GM12878 (cell line): ENCODE measurements at regions not wholly inside any gene's neighbourhood (a gene's known extent, or its start where the extent isn't known, plus 50 kb on each side); places are given as distances from the start of the nearest gene placed in this dataset.

Experiments used
- ATAC-seq: fragments of 200-7000 bp; cut with Tn5 transposase; 3 replicates; pipeline ENCODE4 v1.9.1; 2020; ENCODE audit warnings: mild to moderate bottlenecking, moderate library complexity
- BruUV-seq: library from RNA; stranded (reverse); fragments of 400-500 nt; replicated peaks from 2 replicates; lab custom pipeline; 2021; lab: Mats Ljungman, UMichigan
- CTCF ChIA-PET: fragments of 300-600 bp; sonication (Branson Sonifier 250); formaldehyde crosslinking; extraction: SDS; loops from one replicate; lab custom pipeline; 2021; ENCODE audit warnings: inconsistent platforms; lab: Yijun Ruan, JAX
- POLR2A ChIA-PET: fragments of 350-600 bp; formaldehyde crosslinking; extraction: SDS; loops from one replicate; lab custom pipeline; 2021; ENCODE audit warnings: inconsistent platforms; lab: Charles Lee
- RAD21 ChIA-PET: fragments of 300-600 bp; sonication (Branson Sonifier 250); formaldehyde crosslinking; loops from one replicate; lab custom pipeline; 2023; ENCODE audit warnings: antibody characterized with exemption; ENCODE audit not compliant: unreplicated experiment; lab: Charles Lee
- SMC1A ChIA-PET: fragments of 300-600 bp; sonication (Branson Sonifier 250); formaldehyde crosslinking; loops from one replicate; lab custom pipeline; 2023; ENCODE audit not compliant: unreplicated experiment, uncharacterized antibody; lab: Charles Lee
- DNase-seq: peaks from one replicate; pipeline ENCODE4 v3.0.0-alpha.2; 2011; ENCODE audit warnings: low read depth, low spot score
- FAIRE-seq: peaks from 3 replicates; lab custom pipeline; 2011; peaks lifted over from hg19 to GRCh38; lab: Jason Lieb, UNC
- H2AFZ ChIP-seq: 2 replicates; pipeline ENCODE4 v1.6.0; 2011; ENCODE audit warnings: low read depth, low read length, control low read depth; ENCODE audit not compliant: control insufficient read depth
- H3K27ac ChIP-seq: 2 replicates; pipeline ENCODE4 v1.5.1; 2011; ENCODE audit warnings: control low read depth; ENCODE audit not compliant: control insufficient read depth, insufficient read depth
- H3K27me3 ChIP-seq, 2 experiments: replicated peaks in 1 of 2; 2 replicates each; pipeline versions ENCODE4 v1.6.0 to v1.6.1; 2011; ENCODE audit warnings: low read length in 1 of 2; ENCODE audit not compliant: control insufficient read depth in 2 of 2, insufficient read depth in 2 of 2
- H3K36me3 ChIP-seq, 2 experiments: 2 replicates each; pipeline ENCODE4 v1.5.1; 2011; ENCODE audit warnings: low read length in 1 of 2; ENCODE audit not compliant: control insufficient read depth in 2 of 2, insufficient read depth in 2 of 2
- H3K4me1 ChIP-seq: 2 replicates; pipeline ENCODE4 v1.6.1; 2011; ENCODE audit warnings: mild to moderate bottlenecking, low read length, moderate library complexity, mixed read lengths; ENCODE audit not compliant: control insufficient read depth, insufficient read depth
- H3K4me2 ChIP-seq: 2 replicates; pipeline ENCODE4 v1.6.0; 2011; ENCODE audit warnings: control low read depth; ENCODE audit not compliant: control insufficient read depth, insufficient read depth
- H3K4me3 ChIP-seq: fragments of 200-600 bp; sonication (generic); 2 replicates; pipeline ENCODE4 v1.5.1; 2016
- H3K79me2 ChIP-seq: 2 replicates; pipeline ENCODE4 v1.6.0; 2011; ENCODE audit warnings: low read length; ENCODE audit not compliant: control insufficient read depth, insufficient read depth
- H3K9ac ChIP-seq: 2 replicates; pipeline ENCODE4 v1.8.0; 2011; ENCODE audit warnings: low read length, control low read depth, mixed read lengths; ENCODE audit not compliant: control insufficient read depth, insufficient read depth
- H3K9me3 ChIP-seq: replicated peaks from 3 replicates; pipeline ENCODE4 v1.5.1; 2011; ENCODE audit warnings: mild to moderate bottlenecking, low read length; ENCODE audit not compliant: control insufficient read depth, insufficient read depth
- H4K20me1 ChIP-seq: 2 replicates; pipeline ENCODE4 v1.6.0; 2011; ENCODE audit not compliant: control insufficient read depth, insufficient read depth
- ATF3 ChIP-seq: IDR thresholded peaks from 2 replicates; pipeline ENCODE4 v1.6.1; 2011; ENCODE audit warnings: low read depth, mild to moderate bottlenecking, low read length, moderate library complexity, borderline replicate concordance; ENCODE audit errors: extremely low read depth
- CBX3 ChIP-seq: fragments of 200-600 bp; sonication (generic); IDR thresholded peaks from 2 replicates; pipeline ENCODE4 v1.6.1; 2016; ENCODE audit warnings: low read depth, borderline replicate concordance
- EGR1 ChIP-seq, 2 experiments: IDR thresholded peaks; 1 replicate in 1 of 2; 2 replicates in 1 of 2; pipeline ENCODE4 v1.6.1; 2011 to 2012; ENCODE audit warnings: low read depth in 2 of 2, low read length in 2 of 2, borderline replicate concordance in 1 of 2, mild to moderate bottlenecking in 1 of 2, moderate library complexity in 1 of 2
- ETV6 ChIP-seq, 2 experiments: fragments of 450-650 bp in 1 of 2; IDR thresholded peaks in 1 of 2; conservative IDR thresholded peaks in 1 of 2; 2 replicates each; pipeline ENCODE4 v1.6.1; 2014; ENCODE audit warnings: antibody characterized with exemption in 1 of 2, borderline replicate concordance in 1 of 2, low read depth in 1 of 2, mild to moderate bottlenecking in 1 of 2, moderate library complexity in 1 of 2
- GABPA ChIP-seq: IDR thresholded peaks from 2 replicates; pipeline ENCODE4 v1.6.1; 2014; ENCODE audit warnings: antibody characterized with exemption, low read depth, mild to moderate bottlenecking, inconsistent platforms
- NFXL1 ChIP-seq: fragments of 450-650 bp; IDR thresholded peaks from 2 replicates; pipeline ENCODE4 v1.6.1; 2017; ENCODE audit warnings: antibody characterized with exemption, mild to moderate bottlenecking, borderline replicate concordance
- NRF1 ChIP-seq: conservative IDR thresholded peaks from 2 replicates; pipeline ENCODE4 v1.6.1; 2011; ENCODE audit warnings: mild to moderate bottlenecking, low read depth, low read length, improper control_type of control experiment
- RAD21 ChIP-seq: IDR thresholded peaks from 2 replicates; pipeline ENCODE4 v1.6.1; 2011; ENCODE audit warnings: mild to moderate bottlenecking, low read depth, low read length, moderate library complexity; ENCODE audit not compliant: insufficient read depth
- SMC3 ChIP-seq: IDR thresholded peaks from 2 replicates; pipeline ENCODE4 v1.6.1; 2011; ENCODE audit warnings: low read length, improper control_type of control experiment, borderline replicate concordance
- SUPT20H ChIP-seq: IDR thresholded peaks from 2 replicates; pipeline ENCODE4 v1.6.1; 2011; ENCODE audit warnings: low read depth, mild to moderate bottlenecking, low read length, moderate library complexity, borderline replicate concordance; ENCODE audit not compliant: control insufficient read depth
- ZNF274 ChIP-seq: IDR thresholded peaks from one replicate; pipeline ENCODE4 v1.8.0; 2011; ENCODE audit not compliant: insufficient read length, insufficient read depth
- in situ Hi-C: fragments of 300-500 bp; cut with MboI; formaldehyde crosslinking; loops from 9 replicates; pipeline ENCODE4 v1.14.3; 2018; ENCODE audit warnings: mixed read lengths
- intact Hi-C: fragments of 100-400 bp; cut with micrococcal nuclease; formaldehyde crosslinking; loops from one replicate; pipeline ENCODE4 v1.14.2; 2022; ENCODE audit not compliant: unreplicated experiment

GRCh38 chr14:29465095-29465494 lies 462.6 kb downstream of the PRKD1 start (continued):
- TF ChIP-seq RAD21 (no peak), CBX3 (no peak), EGR1 (IDR thresholded peaks at IDR 0.05; ENCODE audit: borderline replicate concordance in 1 of 2, low read depth in 2 of 2, low read length in 2 of 2) (no peak)

- SMC1A ChIA-PET, result no interaction called here
- H4K20me1 ChIP-seq, result no peaks in the 10 kb centered on the region
- H3K27me3 ChIP-seq, result no peaks in the 10 kb centered on the region
- CTCF ChIA-PET, result no interaction called here
- H3K9me3 ChIP-seq, result no peaks in the 10 kb centered on the region
- intact Hi-C loops (no loop called here), in situ Hi-C loops (no loop called here)
- no peak overlapping the region for H2AFZ ChIP-seq
- no peak overlapping the region for H3K4me2 ChIP-seq
- no peak overlapping the region for H3K9ac ChIP-seq
- no peak for DNase-seq
- no peaks in the 10 kb centered on the region for H3K36me3 ChIP-seq
- TF ChIP-seq ATF3 (no peak), SUPT20H (no peak), NRF1 (no peak), GABPA (no peak), SMC3 (no peak), NFXL1 (no peak), ZNF274 (no peak), ETV6 (conservative IDR thresholded peaks at IDR 0.05 in 1 of 2, IDR thresholded peaks at IDR 0.05 in 1 of 2; ENCODE audit: borderline replicate concordance in 1 of 2, low read depth in 1 of 2) (no peak)
- BruUV-seq, result no TSS peak
- H3K27ac ChIP-seq, result no peak overlapping the region
- H3K4me3 ChIP-seq, result no peak overlapping the region
- FAIRE-seq, result no peak
- H3K4me1 ChIP-seq, result no peaks in the 10 kb centered on the region
- no peaks in the 10 kb centered on the region for H3K79me2 ChIP-seq
- POLR2A ChIA-PET, result no interaction called here
- RAD21 ChIA-PET, result no interaction called here
- no peak for ATAC-seq
These were observed 452.0 kb downstream of the PRKD1 start for GRCh38 chr14:29475641-29476040.
